Karpas-422 (cell line): ENCODE measurements at regions not wholly inside any gene's neighbourhood (a gene's known extent, or its start where the extent isn't known, plus 50 kb on each side); places are given as distances from the start of the nearest gene placed in this dataset.

ENCODE experiments used
- DNase-seq: peaks from one replicate; pipeline ENCODE4 v3.0.0-alpha.2; 2015
- H2AFZ ChIP-seq: fragments of 200-600 bp; sonication (generic); 2 replicates; pipeline ENCODE4 v1.6.1; 2014; ENCODE audit warnings: antibody characterized with exemption, low read length, mixed read lengths
- H3K27ac ChIP-seq: fragments of 200-600 bp; sonication (generic); 2 replicates; pipeline ENCODE4 v1.5.1; 2014; ENCODE audit warnings: mild to moderate bottlenecking, low read length, moderate library complexity
- H3K27me3 ChIP-seq: fragments of 200-600 bp; sonication (generic); 2 replicates; pipeline ENCODE4 v1.6.1; 2014; ENCODE audit warnings: low read length, mixed read lengths
- H3K36me3 ChIP-seq: fragments of 200-600 bp; sonication (generic); 2 replicates; pipeline ENCODE4 v1.6.1; 2014; ENCODE audit warnings: low read length, mixed read lengths; ENCODE audit not compliant: insufficient read depth
- H3K4me1 ChIP-seq: fragments of 200-600 bp; sonication (generic); 2 replicates; pipeline ENCODE4 v1.6.1; 2014; ENCODE audit warnings: mild to moderate bottlenecking, low read length, mixed read lengths
- H3K4me2 ChIP-seq: fragments of 200-600 bp; sonication (generic); 2 replicates; pipeline ENCODE4 v1.6.1; 2014; ENCODE audit warnings: low read length, low read depth, mild to moderate bottlenecking; ENCODE audit not compliant: poor library complexity, severe bottlenecking
- H3K4me3 ChIP-seq: fragments of 200-600 bp; sonication (generic); 2 replicates; pipeline ENCODE4 v1.5.1; 2014; ENCODE audit warnings: mild to moderate bottlenecking, antibody characterized with exemption, low read length, mixed read lengths
- H3K79me2 ChIP-seq: fragments of 200-600 bp; sonication (generic); 2 replicates; pipeline ENCODE4 v1.6.1; 2014; ENCODE audit warnings: mild to moderate bottlenecking, low read length, mixed read lengths
- H3K9ac ChIP-seq: fragments of 200-600 bp; sonication (generic); 2 replicates; pipeline ENCODE4 v1.6.0; 2014; ENCODE audit warnings: low read length
- H3K9me2 ChIP-seq: fragments of 200-600 bp; sonication (generic), shearing (Covaris generic); replicated peaks from 2 replicates; pipeline ENCODE4 v1.6.0; 2014; ENCODE audit warnings: mild to moderate bottlenecking, low read length, moderate library complexity; ENCODE audit not compliant: insufficient read depth
- H3K9me3 ChIP-seq: fragments of 300-700, 200-600 bp; sonication (generic); 2 replicates; pipeline ENCODE4 v1.6.1; 2014; ENCODE audit warnings: low read length, mixed read lengths
- H4K20me1 ChIP-seq: fragments of 200-600 bp; sonication (generic); 2 replicates; pipeline ENCODE4 v1.6.1; 2014; ENCODE audit warnings: mild to moderate bottlenecking, antibody characterized with exemption, low read length, low read depth; ENCODE audit not compliant: insufficient read depth

DNA sequence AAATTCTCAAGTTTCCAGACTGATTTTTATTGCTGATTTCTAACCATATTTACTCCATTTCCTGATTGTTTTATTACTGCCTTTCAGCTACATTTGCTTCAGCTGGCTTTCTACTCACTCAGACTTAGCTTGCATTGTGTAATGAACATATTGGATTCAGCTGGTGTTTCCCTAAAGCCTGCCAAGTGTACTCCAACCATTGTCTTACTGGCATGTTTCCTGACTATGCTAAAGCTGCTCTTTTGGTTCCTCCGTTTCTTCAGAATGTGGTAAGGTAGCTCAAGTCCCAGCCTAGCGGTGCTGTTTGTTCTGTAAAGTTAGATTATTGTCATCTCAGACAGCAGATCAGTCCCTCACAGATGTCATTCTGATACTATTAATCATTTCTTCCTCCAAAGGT is 53.1 kb upstream of the GLRA2 start:
- Histone ChIP-seq H3K9me2 (no peaks in the 10 kb centered on the region), H3K79me2 (no peaks in the 10 kb centered on the region), H3K27me3 (no peaks in the 10 kb centered on the region), H4K20me1 (no peaks in the 10 kb centered on the region), H3K27ac (no peak overlapping the region), H3K4me3 (no peak overlapping the region), H3K9me3 (no peaks in the 10 kb centered on the region), H3K36me3 (no peaks in the 10 kb centered on the region), H3K9ac (no peak overlapping the region), H3K4me2 (no peak overlapping the region), H3K4me1 (no peaks in the 10 kb centered on the region), H2AFZ (no peak overlapping the region)
- no peak for DNase-seq

DNA sequence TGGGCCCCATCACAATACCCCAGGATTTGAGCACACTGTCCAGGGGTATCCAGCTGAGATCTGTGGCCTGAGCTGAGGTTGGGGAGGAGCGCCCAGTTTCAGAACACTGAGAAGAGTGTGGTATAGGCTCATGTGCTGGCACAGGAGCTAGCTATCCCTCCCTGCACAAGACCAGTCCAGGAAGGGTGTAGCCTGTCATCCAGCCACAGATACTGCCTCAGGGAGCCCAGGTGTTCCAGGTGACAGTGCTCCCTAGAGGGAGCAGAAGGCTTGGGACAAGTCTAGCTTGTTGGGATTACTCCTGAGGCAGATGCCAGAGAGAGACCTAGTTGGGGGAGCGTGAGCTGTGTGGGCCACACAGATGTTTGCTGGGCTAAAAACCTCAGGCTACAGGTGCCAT is 79.6 kb upstream of the GLRA2 start:
- no peaks in the 10 kb centered on the region for H3K4me1 ChIP-seq
- no peaks in the 10 kb centered on the region for H3K9me3 ChIP-seq
- no peaks in the 10 kb centered on the region for H3K79me2 ChIP-seq
- H3K4me3 ChIP-seq = no peak overlapping the region
- H3K27me3 ChIP-seq = no peaks in the 10 kb centered on the region
- H3K9me2 ChIP-seq = no peaks in the 10 kb centered on the region
- H3K9ac ChIP-seq = no peak overlapping the region
- H3K4me2 ChIP-seq = no peak overlapping the region
- H3K36me3 ChIP-seq = no peaks in the 10 kb centered on the region
- no peak overlapping the region for H2AFZ ChIP-seq
- H4K20me1 ChIP-seq = no peaks in the 10 kb centered on the region
- H3K27ac ChIP-seq = no peak overlapping the region
- DNase-seq = no peak

GRCh38 chrX:14448406-14448805 is 80.9 kb upstream of the GLRA2 start:
- H3K9me2 ChIP-seq = no peaks in the 10 kb centered on the region
- DNase-seq = no peak
- no peak overlapping the region for H3K4me3 ChIP-seq
- H3K27me3 ChIP-seq = no peaks in the 10 kb centered on the region
- no peaks in the 10 kb centered on the region for H3K79me2 ChIP-seq
- H3K4me2 ChIP-seq = no peak overlapping the region
- H2AFZ ChIP-seq = no peak overlapping the region
- H3K9ac ChIP-seq = no peak overlapping the region
- H3K4me1 ChIP-seq = no peaks in the 10 kb centered on the region
- H3K27ac ChIP-seq = no peak overlapping the region
- no peaks in the 10 kb centered on the region for H3K36me3 ChIP-seq
- H4K20me1 ChIP-seq = no peaks in the 10 kb centered on the region
- no peaks in the 10 kb centered on the region for H3K9me3 ChIP-seq

DNA sequence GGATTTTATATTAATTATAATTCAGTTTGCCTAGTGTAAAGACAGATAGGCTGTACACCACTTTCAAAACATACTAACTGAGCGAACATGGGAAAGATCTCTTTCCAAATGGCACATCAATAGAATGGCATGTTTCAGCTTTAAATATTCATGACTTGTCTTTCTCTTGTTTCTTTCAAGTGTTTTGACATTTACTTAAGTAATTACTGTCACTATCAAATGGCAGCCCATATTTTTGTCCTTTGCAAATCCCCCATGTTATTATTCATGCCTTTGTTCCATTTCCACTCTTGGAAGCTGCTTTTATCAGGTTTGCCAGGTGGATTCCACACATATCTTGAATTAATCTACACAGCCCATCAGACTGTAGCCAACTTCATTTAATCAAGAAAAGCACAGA is 89.2 kb upstream of the GLRA2 start:
- H3K4me2 ChIP-seq = no peak overlapping the region
- no peaks in the 10 kb centered on the region for H3K79me2 ChIP-seq
- no peaks in the 10 kb centered on the region for H4K20me1 ChIP-seq
- no peak overlapping the region for H3K9ac ChIP-seq
- H3K9me2 ChIP-seq = no peaks in the 10 kb centered on the region
- H3K27ac ChIP-seq = no peak overlapping the region
- H3K4me1 ChIP-seq = no peaks in the 10 kb centered on the region
- no peak overlapping the region for H3K4me3 ChIP-seq
- no peaks in the 10 kb centered on the region for H3K27me3 ChIP-seq
- H3K36me3 ChIP-seq = no peaks in the 10 kb centered on the region
- H3K9me3 ChIP-seq = no peaks in the 10 kb centered on the region
- no peak overlapping the region for H2AFZ ChIP-seq
- no peak for DNase-seq

GRCh38 chrX:14427614-14428013 is 101.7 kb upstream of the GLRA2 start:
- no peaks in the 10 kb centered on the region for H4K20me1 ChIP-seq
- H3K27me3 ChIP-seq = no peaks in the 10 kb centered on the region
- H3K9me3 ChIP-seq = no peaks in the 10 kb centered on the region
- H3K27ac ChIP-seq = no peak overlapping the region
- no peak overlapping the region for H3K4me3 ChIP-seq
- H3K36me3 ChIP-seq = no peaks in the 10 kb centered on the region
- H3K9ac ChIP-seq = no peak overlapping the region
- H2AFZ ChIP-seq = no peak overlapping the region
- no peaks in the 10 kb centered on the region for H3K79me2 ChIP-seq
- no peak overlapping the region for H3K4me2 ChIP-seq
- H3K4me1 ChIP-seq = no peaks in the 10 kb centered on the region
- DNase-seq = no peak
- H3K9me2 ChIP-seq = no peaks in the 10 kb centered on the region

DNA sequence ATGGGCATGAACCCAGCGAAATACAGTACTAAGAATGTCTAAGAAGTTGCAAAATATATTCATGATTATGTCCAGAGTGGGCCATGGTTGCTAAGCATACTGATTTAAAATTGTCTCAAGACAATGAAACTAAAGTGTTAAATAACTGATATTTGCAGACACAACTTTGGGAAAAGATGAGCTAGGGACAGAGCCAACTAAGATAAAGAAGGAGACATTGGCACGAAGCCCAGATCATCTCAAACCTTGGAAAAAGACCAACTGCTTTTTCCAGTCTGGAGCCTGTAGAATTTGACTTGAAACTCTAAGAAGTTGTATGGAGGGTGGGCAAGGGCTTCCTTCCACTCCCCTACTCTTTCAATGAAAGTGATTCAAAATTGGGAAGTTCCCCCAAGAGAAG is 108.5 kb upstream of the GLRA2 start:
- Histone ChIP-seq H3K27ac (no peak overlapping the region), H3K36me3 (no peaks in the 10 kb centered on the region), H3K4me2 (no peak overlapping the region), H3K4me3 (no peak overlapping the region), H3K79me2 (no peaks in the 10 kb centered on the region), H3K9me2 (no peaks in the 10 kb centered on the region), H4K20me1 (no peaks in the 10 kb centered on the region), H2AFZ (no peak overlapping the region), H3K9me3 (no peaks in the 10 kb centered on the region), H3K4me1 (no peaks in the 10 kb centered on the region), H3K27me3 (no peaks in the 10 kb centered on the region), H3K9ac (no peak overlapping the region)
- DNase-seq = no peak

- no peaks in the 10 kb centered on the region for H3K79me2 ChIP-seq
- H3K36me3 ChIP-seq = no peaks in the 10 kb centered on the region
- H3K4me3 ChIP-seq = no peak overlapping the region
- no peak for DNase-seq
- no peaks in the 10 kb centered on the region for H3K4me1 ChIP-seq
- no peak overlapping the region for H3K4me2 ChIP-seq
- no peak overlapping the region for H2AFZ ChIP-seq
- no peak overlapping the region for H3K27ac ChIP-seq
- no peaks in the 10 kb centered on the region for H3K9me3 ChIP-seq
- H3K27me3 ChIP-seq = no peaks in the 10 kb centered on the region
- H4K20me1 ChIP-seq = no peaks in the 10 kb centered on the region
- no peak overlapping the region for H3K9ac ChIP-seq
- H3K9me2 ChIP-seq = no peaks in the 10 kb centered on the region
These were observed 116.7 kb upstream of the GLRA2 start for GRCh38 chrX:14412686-14413085.

DNA sequence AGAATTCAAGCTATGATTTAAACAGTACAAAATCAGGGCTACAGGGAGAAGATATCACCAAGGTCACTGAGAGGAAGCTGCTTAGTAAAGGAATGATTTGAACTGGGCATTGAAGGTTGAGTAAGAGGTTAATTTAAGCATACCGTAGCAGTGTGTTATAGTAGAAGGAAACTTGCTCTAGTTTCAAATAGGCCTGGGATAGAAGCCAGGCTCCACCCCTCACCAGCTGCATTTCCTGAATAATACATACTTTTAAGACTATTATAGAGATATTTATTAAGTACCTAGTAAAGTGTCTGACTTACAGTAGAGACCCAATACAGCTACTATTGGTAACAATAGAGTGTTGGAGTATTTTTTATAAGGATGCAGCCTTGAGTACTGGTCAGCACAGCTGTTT is 118.0 kb upstream of the GLRA2 start:
- Histone ChIP-seq H3K4me1 (no peaks in the 10 kb centered on the region), H4K20me1 (no peaks in the 10 kb centered on the region), H3K4me2 (no peak overlapping the region), H3K36me3 (no peaks in the 10 kb centered on the region), H3K27me3 (no peaks in the 10 kb centered on the region), H3K4me3 (no peak overlapping the region), H3K79me2 (no peaks in the 10 kb centered on the region), H3K9me3 (no peaks in the 10 kb centered on the region), H3K27ac (no peak overlapping the region), H2AFZ (no peak overlapping the region), H3K9me2 (no peaks in the 10 kb centered on the region), H3K9ac (no peak overlapping the region)
- no peak for DNase-seq

DNA sequence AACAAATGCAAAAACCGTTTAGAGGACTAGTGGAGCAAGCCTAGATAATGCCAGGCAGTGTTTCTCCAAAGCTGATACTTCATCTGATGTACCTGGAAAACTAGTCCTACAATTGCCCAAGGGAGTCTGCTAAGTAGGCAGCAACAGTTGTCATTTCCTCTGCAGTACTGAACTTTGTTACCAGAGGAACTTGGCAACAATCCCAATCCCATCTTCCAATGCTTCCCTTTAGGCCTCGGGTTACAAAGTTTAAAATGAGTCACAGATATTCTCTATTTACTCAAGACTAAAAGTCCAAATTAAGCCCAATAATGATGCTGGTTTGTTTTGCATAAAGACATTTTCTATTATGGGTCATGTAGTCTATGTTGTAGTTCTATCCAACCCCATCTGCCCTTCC is 120.0 kb upstream of the GLRA2 start:
- Histone ChIP-seq H3K36me3 (no peaks in the 10 kb centered on the region), H4K20me1 (no peaks in the 10 kb centered on the region), H3K27me3 (no peaks in the 10 kb centered on the region), H3K9me3 (no peaks in the 10 kb centered on the region), H3K9ac (no peak overlapping the region), H3K27ac (no peak overlapping the region), H2AFZ (no peak overlapping the region), H3K4me2 (no peak overlapping the region), H3K79me2 (no peaks in the 10 kb centered on the region), H3K9me2 (no peaks in the 10 kb centered on the region), H3K4me1 (peaks cover 7% of the 10 kb centered on the region), H3K4me3 (no peak overlapping the region)
- no peak for DNase-seq
